BJ (cell line): ENCODE measurements at regions not wholly inside any gene's neighbourhood (a gene's known extent, or its start where the extent isn't known, plus 50 kb on each side); places are given as distances from the start of the nearest gene placed in this dataset.

Source experiments
- CTCF ChIA-PET: fragments of 350-600 bp; formaldehyde crosslinking; extraction: SDS; loops from one replicate; lab custom pipeline; 2021; ENCODE audit warnings: antibody characterized with exemption, inconsistent platforms; lab: Yijun Ruan, JAX
- POLR2A ChIA-PET: fragments of 300-600 bp; sonication (Branson Sonifier 250); formaldehyde crosslinking; extraction: SDS; loops from one replicate; lab custom pipeline; 2021; ENCODE audit warnings: antibody characterized with exemption; lab: Charles Lee
- DNase-seq: peaks from one replicate; pipeline ENCODE4 v3.0.0-alpha.2; 2011; ENCODE audit warnings: low read depth
- H3K27me3 ChIP-seq: 2 replicates; pipeline ENCODE4 v1.6.0; 2011; ENCODE audit warnings: low read length; ENCODE audit not compliant: control insufficient read depth, insufficient read depth
- H3K36me3 ChIP-seq: 2 replicates; pipeline ENCODE4 v1.5.1; 2011; ENCODE audit warnings: low read length; ENCODE audit not compliant: control insufficient read depth, insufficient read depth
- H3K4me3 ChIP-seq: 2 replicates; pipeline ENCODE4 v1.5.1; 2011; ENCODE audit warnings: low read depth, mild to moderate bottlenecking, control low read depth, low read length
- TF ChIP-seq, protein P1 (sequence below): IDR thresholded peaks from 2 replicates; pipeline ENCODE4 v1.5.1; 2011; ENCODE audit warnings: low read depth, mild to moderate bottlenecking, control low read depth, inconsistent platforms, low read length, moderate library complexity; ENCODE audit not compliant: insufficient read depth

DNA sequence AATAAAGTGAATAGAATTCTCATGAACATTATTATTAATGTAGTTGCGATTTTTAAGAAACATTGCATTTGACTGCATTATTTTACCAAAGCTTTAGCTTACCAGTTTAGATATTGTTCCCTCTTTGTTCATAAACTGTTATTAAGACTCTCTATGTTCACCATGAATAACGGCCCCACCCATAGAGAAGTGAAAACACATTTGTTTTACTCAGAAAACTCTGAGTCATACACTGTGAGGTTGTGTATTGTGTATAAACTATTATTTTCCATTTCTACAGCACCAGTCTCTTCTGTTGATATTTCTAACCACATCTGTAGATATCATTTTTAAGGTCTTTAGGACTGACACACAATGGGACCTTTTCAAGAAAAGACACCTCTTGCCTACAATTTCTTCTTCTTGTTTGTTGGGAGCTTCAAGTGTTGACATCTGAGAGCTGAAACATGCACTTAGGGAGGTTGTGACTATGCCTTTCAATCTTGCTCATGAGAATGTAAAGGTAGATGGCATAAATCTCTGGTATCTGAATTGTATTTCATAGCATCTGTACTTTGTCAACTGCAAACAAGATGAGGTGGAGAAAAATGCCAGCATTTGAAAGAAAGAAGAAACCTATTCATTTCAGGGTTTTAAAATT is 252.9 kb upstream of the CDH8 start:
- ChIA-PET POLR2A (no interaction called here), CTCF (no interaction called here)
- Histone ChIP-seq H3K36me3 (no peaks in the 10 kb centered on the region), H3K27me3 (no peaks in the 10 kb centered on the region), H3K4me3 (no peak overlapping the region)
- TF ChIP-seq, protein P1, sequence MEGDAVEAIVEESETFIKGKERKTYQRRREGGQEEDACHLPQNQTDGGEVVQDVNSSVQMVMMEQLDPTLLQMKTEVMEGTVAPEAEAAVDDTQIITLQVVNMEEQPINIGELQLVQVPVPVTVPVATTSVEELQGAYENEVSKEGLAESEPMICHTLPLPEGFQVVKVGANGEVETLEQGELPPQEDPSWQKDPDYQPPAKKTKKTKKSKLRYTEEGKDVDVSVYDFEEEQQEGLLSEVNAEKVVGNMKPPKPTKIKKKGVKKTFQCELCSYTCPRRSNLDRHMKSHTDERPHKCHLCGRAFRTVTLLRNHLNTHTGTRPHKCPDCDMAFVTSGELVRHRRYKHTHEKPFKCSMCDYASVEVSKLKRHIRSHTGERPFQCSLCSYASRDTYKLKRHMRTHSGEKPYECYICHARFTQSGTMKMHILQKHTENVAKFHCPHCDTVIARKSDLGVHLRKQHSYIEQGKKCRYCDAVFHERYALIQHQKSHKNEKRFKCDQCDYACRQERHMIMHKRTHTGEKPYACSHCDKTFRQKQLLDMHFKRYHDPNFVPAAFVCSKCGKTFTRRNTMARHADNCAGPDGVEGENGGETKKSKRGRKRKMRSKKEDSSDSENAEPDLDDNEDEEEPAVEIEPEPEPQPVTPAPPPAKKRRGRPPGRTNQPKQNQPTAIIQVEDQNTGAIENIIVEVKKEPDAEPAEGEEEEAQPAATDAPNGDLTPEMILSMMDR, result no peak
- DNase-seq, result no peak

DNA sequence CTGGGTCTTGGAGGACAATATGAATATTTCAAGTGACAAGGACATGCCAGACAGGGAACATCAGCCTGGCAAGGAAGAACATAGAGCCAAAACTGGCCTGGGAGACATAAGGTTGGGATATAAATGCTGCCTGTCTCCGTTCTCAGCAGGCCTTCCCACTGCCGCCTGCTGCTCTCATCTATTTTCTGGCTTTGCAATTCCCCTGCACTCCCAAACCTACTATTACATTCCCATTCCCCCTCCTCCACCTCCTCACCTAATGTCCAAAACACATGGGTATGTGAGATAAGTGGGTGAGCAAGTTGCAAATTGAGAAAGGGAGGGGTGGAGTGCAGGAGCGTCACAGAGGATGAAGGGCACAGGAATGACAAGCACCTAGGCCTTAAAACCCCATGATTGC is 244.3 kb upstream of the CDH8 start:
- TF ChIP-seq, protein P1, result no peak
- ChIA-PET CTCF (no interaction called here), POLR2A (no interaction called here)
- no peaks in the 10 kb centered on the region for H3K27me3 ChIP-seq
- H3K4me3 ChIP-seq, result no peak overlapping the region
- no peak for DNase-seq
- no peaks in the 10 kb centered on the region for H3K36me3 ChIP-seq

DNA sequence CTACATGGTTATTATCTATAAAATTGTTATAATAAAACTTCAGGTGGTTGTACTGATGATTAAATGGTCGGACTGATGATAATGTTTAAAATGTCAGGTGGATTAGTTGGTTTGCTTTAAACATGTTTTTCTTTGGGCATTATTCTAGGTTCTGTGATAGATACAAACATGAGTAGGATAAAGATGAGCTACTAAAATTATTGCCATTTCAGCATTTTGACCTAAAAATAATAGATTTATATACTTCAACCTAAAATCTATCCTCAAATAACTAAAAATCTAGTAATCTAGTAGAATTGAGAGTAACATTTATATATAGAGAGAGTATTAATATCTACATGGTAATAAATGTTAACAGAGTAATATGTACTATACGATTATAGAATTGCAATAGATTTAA is 241.7 kb upstream of the CDH8 start:
- Histone ChIP-seq H3K27me3 (no peaks in the 10 kb centered on the region), H3K4me3 (no peak overlapping the region), H3K36me3 (no peaks in the 10 kb centered on the region)
- DNase-seq, result no peak
- POLR2A ChIA-PET, result no interaction called here
- CTCF ChIA-PET, result no interaction called here
- TF ChIP-seq, protein P1, result no peak

DNA sequence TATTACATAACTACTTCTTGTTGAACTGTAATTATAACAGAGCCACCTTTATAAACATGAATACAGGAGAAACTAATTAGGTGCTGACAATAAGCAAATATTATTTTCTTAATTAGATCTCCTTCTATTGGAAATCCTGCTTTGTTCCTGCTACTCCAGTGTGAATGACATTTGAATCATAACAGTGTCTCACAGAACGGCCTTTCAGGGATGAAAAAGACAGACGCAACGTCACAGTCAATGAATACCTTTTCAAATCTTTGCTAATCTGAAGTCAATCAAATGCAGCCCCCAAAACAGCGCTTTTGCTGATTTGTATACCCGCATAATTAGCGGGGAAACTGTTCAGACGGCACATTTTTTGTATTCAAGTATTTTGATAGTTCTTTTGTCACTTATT is 240.4 kb upstream of the CDH8 start:
- POLR2A ChIA-PET, result no interaction called here
- DNase-seq, result no peak
- H3K27me3 ChIP-seq, result no peaks in the 10 kb centered on the region
- TF ChIP-seq, protein P1, result no peak
- H3K4me3 ChIP-seq, result no peak overlapping the region
- CTCF ChIA-PET, result no interaction called here
- no peaks in the 10 kb centered on the region for H3K36me3 ChIP-seq

DNA sequence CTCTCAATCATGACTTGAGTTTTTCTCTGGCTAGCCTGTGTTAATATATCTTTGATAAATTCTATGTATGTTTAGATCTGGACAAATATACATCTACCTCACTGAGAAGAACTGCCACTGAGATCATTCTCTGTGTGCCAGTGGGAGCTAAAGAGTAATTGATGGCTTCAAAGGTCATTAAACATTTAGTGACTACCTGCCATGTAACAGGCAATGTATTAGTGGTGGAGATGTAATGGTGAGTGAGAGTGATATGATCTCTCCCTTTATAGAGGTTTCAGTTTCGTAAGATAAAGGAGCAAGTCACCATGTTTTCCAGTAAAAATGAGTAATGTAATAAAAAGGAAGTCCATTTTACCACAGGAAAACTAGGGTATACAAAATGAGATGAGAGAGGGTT is 235.8 kb upstream of the CDH8 start:
- ChIA-PET POLR2A (no interaction called here), CTCF (no interaction called here)
- H3K36me3 ChIP-seq, result no peaks in the 10 kb centered on the region
- no peak for DNase-seq
- H3K27me3 ChIP-seq, result no peaks in the 10 kb centered on the region
- TF ChIP-seq, protein P1, result no peak
- no peak overlapping the region for H3K4me3 ChIP-seq
